GM18951 (cell line): ENCODE measurements at regions not wholly inside any gene's neighbourhood (a gene's known extent, or its start where the extent isn't known, plus 50 kb on each side); places are given as distances from the start of the nearest gene placed in this dataset.

Source experiments
- POLR2A ChIP-seq: IDR thresholded peaks from 4 replicates; pipeline ENCODE4 v1.6.1; 2011; ENCODE audit warnings: mild to moderate bottlenecking; ENCODE audit not compliant: insufficient read length, insufficient read depth; ENCODE audit errors: extremely low read depth
- in situ Hi-C: fragments of 300-500 bp; cut with MboI; formaldehyde crosslinking; loops from one replicate; pipeline ENCODE4 v1.12.0; 2022; ENCODE audit warnings: low sequenced_read_pairs, mixed read lengths, inconsistent platforms; ENCODE audit not compliant: unreplicated experiment

DNA sequence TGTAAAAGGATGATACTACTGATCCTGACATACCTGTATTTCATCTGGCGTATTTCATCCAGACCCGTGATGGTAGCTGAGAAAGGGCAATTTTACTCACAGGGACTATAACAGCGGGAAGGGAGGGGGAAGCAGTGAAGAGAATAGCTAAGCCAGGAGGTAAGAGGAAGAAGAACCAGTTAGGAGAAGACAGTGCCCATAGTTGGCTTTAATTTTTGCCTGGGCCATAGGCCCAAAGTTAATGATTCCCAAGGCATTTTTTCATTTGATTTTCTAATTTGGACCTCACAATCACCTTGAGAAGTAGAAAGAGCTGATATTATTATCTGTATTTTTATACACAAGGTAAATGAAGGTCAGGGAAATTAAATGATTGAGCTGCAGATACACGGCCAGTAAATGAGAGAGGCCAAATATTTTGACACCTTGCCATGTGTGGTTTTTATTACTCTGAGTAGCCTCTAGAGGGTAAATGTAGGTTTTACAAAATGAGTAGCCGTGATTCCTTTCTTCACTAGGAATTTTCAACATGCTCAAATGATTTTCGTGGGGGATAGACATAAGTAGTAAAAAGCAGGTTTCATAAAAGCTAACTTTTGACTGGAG lies 382.2 kb downstream of the FUT8 start:
- no peak for TF ChIP-seq POLR2A
- in situ Hi-C loops: no loop called here

- TF ChIP-seq POLR2A: no peak
- in situ Hi-C loops: no loop called here
Measured at GRCh38 chr14:65798216-65798615, 385.7 kb downstream of the FUT8 start.

- in situ Hi-C loops: no loop called here
- TF ChIP-seq POLR2A: no peak
Measured at GRCh38 chr14:65800694-65801093, 388.2 kb downstream of the FUT8 start.

DNA sequence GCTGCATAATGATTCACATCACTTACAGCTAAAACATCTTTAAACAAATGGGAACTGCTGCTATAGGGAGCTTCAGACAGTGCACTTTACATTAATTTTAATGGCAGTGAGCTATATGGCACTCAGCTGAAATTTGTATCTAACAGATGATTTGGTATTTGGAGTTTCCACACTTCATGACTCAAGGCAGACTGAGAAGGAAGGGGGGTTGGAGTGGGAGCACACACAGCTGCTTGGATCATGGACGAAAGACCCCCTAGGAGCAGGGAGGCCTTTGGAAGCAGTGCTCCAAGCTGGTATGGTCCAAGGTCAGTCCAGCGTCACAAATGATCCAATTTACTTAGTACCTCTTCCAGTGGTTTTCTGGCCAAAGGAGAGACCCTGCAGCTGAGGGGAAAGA lies 389.7 kb downstream of the FUT8 start:
- in situ Hi-C loops: no loop called here
- TF ChIP-seq POLR2A: no peak

- no peak for TF ChIP-seq POLR2A
- in situ Hi-C loops: no loop called here
Measured at GRCh38 chr14:65803885-65804284, 391.4 kb downstream of the FUT8 start.

- TF ChIP-seq POLR2A: no peak
- in situ Hi-C loops: no loop called here
Measured at GRCh38 chr14:65804439-65805112, 392.0 kb downstream of the FUT8 start.

DNA sequence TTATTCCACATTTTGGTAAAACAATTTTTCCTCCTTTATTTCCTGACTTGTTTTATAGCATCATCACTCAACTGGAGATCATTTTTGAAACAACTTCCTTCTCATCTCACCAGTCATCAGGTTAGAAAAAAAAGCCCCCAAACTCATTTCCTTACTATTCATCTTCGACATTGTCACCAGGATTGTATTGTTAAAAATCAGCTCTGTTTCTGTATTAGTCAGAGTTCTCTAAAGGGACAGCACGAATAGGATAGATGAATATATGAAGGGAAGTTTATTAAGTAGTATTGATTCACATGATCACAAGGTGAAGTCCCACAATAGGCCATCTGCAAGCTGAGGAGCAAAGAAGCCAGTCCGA lies 392.6 kb downstream of the FUT8 start:
- in situ Hi-C loops: no loop called here
- no peak for TF ChIP-seq POLR2A

GRCh38 chr14:65808390-65808789 lies 395.9 kb downstream of the FUT8 start:
- in situ Hi-C loops: no loop called here
- no peak for TF ChIP-seq POLR2A

- TF ChIP-seq POLR2A: no peak
- in situ Hi-C loops: no loop called here
Measured at GRCh38 chr14:65810322-65810721, 397.8 kb downstream of the FUT8 start.

DNA sequence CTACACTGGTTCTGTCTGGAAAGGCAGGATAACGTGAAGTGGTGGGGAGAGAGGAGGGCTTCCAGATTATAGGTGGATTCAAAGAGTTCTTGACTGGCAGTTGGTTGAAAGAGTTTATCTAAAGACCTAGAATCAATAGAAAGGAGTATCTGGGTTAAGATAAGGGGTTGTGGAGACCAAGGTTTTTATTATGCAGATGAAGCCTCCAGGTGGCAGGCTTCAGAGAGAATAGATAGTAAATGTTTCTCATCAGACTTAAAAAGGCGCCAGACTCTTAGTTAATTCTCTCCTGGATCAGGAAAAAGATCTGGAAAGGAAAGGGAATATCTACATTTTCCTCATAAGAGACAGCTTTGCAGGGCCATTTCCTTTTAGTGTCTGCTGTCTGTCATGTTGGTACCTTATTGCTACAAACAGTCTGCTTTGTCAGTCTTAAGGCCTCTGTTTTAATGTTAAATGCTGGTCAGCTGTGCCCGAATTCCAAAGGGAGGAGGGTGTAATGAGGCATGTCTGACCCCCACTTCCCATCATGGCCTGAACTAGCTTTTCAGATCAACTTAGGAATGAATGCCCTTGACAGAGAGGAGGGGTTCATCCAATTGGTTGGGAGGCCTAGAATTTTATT lies 401.3 kb downstream of the FUT8 start:
- TF ChIP-seq POLR2A: no peak

GRCh38 chr14:65815127-65815526 lies 402.6 kb downstream of the FUT8 start:
- in situ Hi-C loops: no loop called here
- no peak for TF ChIP-seq POLR2A

More for the DNA sequence above, 401.3 kb downstream of the FUT8 start:
- in situ Hi-C loops: no loop called here

DNA sequence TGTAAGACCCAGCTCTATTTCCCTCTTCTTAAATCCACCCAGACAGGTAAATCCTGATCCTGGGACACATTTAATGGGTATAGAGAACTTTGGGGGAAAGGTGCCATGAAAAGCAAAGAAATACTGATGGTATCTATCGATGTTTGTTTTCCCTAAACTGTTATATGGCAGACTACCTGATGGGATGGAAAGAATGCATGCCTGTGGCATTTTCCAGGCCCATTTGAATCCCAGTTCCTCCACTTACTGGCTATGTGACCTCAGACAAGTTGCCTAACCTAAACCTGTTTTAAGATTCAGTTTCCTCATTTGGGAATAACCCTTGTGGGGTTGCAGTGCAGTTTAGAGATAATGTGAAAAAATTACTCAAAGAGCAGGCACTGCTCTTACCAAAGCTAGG lies 404.5 kb downstream of the FUT8 start:
- in situ Hi-C loops: no loop called here
- no peak for TF ChIP-seq POLR2A

DNA sequence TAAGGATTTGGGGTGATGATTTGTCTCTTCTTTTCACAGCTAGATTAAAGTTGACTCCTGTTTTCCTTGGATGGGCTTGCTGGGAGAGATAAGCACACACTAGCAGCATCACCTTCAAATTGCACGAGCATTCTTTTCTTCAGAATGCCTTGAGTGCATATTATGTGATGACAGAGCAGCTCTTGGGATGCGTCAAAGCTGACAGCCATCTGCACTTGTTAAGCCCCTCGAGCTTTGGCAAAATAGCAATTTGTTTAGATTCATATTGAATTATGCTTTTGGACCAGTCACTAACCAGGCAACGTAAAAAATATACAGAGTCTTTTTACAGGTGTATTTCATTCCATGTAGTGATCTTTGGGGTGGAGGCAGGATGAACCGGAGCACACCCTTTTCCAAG lies 407.0 kb downstream of the FUT8 start:
- no peak for TF ChIP-seq POLR2A
- in situ Hi-C loops: no loop called here

GRCh38 chr14:65821224-65821753 lies 408.8 kb downstream of the FUT8 start:
- in situ Hi-C loops: loop anchor here (10.0 kb wide), 3 partner anchors 336 to 596 kb away; partner anchors contain the start of gene FUT8

More at GRCh38 chr14:65821224-65821753, 408.8 kb downstream of the FUT8 start:
- TF ChIP-seq POLR2A: no peak
